ENCODE measurements at regions not wholly inside any gene's neighbourhood (a gene's known extent, or its start where the extent isn't known, plus 50 kb on each side); places are given as distances from the start of the nearest gene placed in this dataset.

DNA sequence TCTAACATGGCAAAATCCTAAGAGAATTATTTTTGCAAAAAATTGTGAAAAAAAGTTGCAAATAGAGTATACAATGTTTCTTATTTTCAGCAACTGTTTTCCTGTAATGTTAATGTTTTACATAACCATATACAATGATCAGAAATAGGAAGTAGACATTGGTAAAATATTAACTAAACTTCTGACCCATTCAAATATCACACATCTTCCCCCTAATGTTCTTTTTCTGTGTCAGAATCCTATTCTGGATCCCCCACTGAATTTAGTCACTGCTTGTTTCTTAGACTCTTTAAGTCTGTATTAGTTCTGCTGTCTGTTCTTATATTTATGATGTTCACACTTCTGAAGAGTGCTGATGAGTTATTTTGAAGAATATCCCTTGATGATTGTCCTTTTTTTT, 62.0 kb downstream of the HFE start:
- intact Hi-C loops (cut with DNase I) = no loop called here

DNA sequence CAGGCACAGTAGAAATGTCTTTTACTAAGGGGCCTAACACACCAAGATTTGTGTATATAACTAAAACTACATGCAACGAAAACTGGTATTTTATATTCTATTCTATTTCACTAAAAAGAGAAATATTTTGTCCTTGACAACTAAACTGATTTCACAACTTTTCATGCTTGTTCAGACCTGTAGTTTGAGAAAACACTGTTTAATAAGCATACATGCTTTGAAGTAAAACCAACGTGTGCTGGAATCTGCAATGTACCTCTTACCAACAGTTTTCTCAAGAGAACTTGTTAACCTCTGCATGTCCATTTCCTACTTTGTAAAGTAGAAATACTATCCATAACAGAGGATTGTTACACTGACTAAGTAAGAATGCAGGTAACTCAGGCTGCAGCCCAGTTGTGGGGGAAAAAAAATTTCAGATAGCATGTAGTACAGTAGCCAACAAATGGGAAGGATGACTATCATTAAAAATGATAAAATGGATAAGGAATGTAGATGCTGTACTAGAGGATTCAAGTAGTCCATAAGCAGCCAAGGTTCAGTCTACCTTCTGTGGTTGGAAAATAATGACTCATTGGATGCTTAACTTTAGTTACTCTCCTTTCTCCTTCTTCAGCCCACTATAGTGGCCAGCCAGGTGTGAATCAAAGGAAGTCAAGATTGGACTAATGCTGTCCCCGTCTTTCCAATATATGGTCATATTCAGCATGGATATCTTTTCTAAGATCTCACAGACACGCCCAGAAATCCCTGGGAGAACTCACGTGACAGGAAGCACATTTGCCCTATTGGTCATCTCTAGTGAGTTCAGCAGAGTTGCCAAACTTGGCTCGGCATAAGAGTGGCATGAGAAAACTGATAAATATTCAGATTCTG, 65.2 kb downstream of the HFE start:
- Histone ChIP-seq H3K4me1 (ENCODE audit: control insufficient read depth in 2 of 3, insufficient read depth in 2 of 3, low read depth in 1 of 3, low read length in 3 of 3) (peaks cover 0 to 8% (median 2%) of the 10 kb centered on the region in 3 donors), H3K4me3 (ENCODE audit: low read length in 3 of 3) (no peak overlapping the region), H3K27ac (ENCODE audit: low read depth in 2 of 2, low read length in 2 of 2) (no peak overlapping the region), H3K9ac (ENCODE audit: low read length in 3 of 3) (no peak overlapping the region), H3K36me3 (ENCODE audit: control insufficient read depth in 2 of 3, insufficient read depth in 3 of 3, low read length in 3 of 3) (no peaks in the 10 kb centered on the region), H3K9me3 (ENCODE audit: control insufficient read depth in 2 of 3, insufficient read depth in 1 of 3, low read length in 3 of 3) (no peaks in the 10 kb centered on the region), H3K27me3 (ENCODE audit: control insufficient read depth, insufficient read depth, low read length) (no peaks in the 10 kb centered on the region)
- DNase-seq (no peak), FAIRE-seq (no peak)
- TF ChIP-seq, protein P1, sequence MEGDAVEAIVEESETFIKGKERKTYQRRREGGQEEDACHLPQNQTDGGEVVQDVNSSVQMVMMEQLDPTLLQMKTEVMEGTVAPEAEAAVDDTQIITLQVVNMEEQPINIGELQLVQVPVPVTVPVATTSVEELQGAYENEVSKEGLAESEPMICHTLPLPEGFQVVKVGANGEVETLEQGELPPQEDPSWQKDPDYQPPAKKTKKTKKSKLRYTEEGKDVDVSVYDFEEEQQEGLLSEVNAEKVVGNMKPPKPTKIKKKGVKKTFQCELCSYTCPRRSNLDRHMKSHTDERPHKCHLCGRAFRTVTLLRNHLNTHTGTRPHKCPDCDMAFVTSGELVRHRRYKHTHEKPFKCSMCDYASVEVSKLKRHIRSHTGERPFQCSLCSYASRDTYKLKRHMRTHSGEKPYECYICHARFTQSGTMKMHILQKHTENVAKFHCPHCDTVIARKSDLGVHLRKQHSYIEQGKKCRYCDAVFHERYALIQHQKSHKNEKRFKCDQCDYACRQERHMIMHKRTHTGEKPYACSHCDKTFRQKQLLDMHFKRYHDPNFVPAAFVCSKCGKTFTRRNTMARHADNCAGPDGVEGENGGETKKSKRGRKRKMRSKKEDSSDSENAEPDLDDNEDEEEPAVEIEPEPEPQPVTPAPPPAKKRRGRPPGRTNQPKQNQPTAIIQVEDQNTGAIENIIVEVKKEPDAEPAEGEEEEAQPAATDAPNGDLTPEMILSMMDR (IDR thresholded peaks at IDR 0.05; ENCODE audit: borderline replicate concordance, extremely low read depth, insufficient read depth) = no peak
- intact Hi-C loops (cut with DNase I) = no loop called here

More for the DNA sequence above, 62.0 kb downstream of the HFE start:
- TF ChIP-seq, protein P1 (IDR thresholded peaks at IDR 0.05; ENCODE audit: borderline replicate concordance, extremely low read depth, insufficient read depth) = no peak
- no peak for DNase-seq
- Histone ChIP-seq H3K36me3 (ENCODE audit: control insufficient read depth in 2 of 3, insufficient read depth in 3 of 3, low read length in 3 of 3) (no peaks in the 10 kb centered on the region), H3K4me1 (ENCODE audit: control insufficient read depth in 2 of 3, insufficient read depth in 2 of 3, low read depth in 1 of 3, low read length in 3 of 3) (no peaks in the 10 kb centered on the region), H3K27me3 (ENCODE audit: control insufficient read depth, insufficient read depth, low read length) (no peaks in the 10 kb centered on the region), H3K9ac (ENCODE audit: low read length in 3 of 3) (no peak overlapping the region), H3K4me3 (ENCODE audit: low read length in 3 of 3) (no peak overlapping the region), H3K27ac (ENCODE audit: low read depth in 2 of 2, low read length in 2 of 2) (no peak overlapping the region), H3K9me3 (ENCODE audit: control insufficient read depth in 2 of 3, insufficient read depth in 1 of 3, low read length in 3 of 3) (no peaks in the 10 kb centered on the region)
- FAIRE-seq = no peak

DNA sequence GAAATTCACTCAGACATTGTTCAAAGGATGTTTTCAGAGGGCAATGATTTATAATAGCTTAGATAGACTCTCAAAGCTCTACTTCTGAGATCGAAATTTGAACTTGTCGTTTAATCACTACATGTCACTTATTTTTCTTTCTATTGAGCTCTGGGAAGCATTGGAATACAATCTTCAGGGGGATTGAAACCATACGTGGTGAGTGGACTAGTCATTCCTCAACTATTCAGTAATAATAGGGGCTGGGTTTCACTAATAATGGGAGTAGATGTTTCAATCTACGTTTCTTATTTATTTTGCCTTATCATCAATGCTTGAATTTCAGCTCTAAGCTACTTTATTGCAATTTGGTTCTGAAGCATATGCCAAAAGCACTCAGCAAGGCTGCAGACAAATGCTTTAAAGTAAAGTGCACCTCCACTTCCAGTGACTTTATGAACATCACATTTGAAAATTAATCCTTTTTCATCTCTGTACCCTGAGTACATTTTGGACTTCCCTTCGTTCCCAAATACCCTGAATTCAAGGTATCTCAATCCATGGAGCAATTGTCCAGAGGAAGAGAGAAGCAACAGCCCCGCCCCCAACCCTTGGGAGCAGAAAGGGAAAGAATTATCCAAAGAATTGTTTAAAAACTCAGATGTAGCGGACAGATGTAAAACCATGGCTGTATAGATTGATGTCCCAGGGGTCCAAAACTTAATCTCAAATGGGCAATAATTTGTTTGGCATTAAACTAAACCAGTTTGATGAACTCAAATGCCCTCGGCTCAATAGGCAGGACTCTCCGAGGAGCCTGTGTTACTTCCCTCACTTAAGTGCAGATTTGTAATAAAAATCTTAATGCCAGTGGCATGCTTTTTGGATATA, 68.1 kb downstream of the HFE start:
- H3K9ac ChIP-seq (ENCODE audit: low read length in 3 of 3) = peak overlapping the region in 2 of 3 donors; percentile 57 to 79
- TF ChIP-seq, protein P1 (IDR thresholded peaks at IDR 0.05; ENCODE audit: borderline replicate concordance, extremely low read depth, insufficient read depth) = no peak
- intact Hi-C loops (cut with DNase I) = no loop called here
- H3K36me3 ChIP-seq (ENCODE audit: control insufficient read depth in 2 of 3, insufficient read depth in 3 of 3, low read length in 3 of 3) = no peaks in the 10 kb centered on the region
- peaks cover 0 to 10% (median 8%) of the 10 kb centered on the region in 3 donors for H3K4me1 ChIP-seq (ENCODE audit: control insufficient read depth in 2 of 3, insufficient read depth in 2 of 3, low read depth in 1 of 3, low read length in 3 of 3)
- peak overlapping the region; percentile 70 to 75 for H3K27ac ChIP-seq (ENCODE audit: low read depth in 2 of 2, low read length in 2 of 2)
- no peak for FAIRE-seq
- H3K9me3 ChIP-seq (ENCODE audit: control insufficient read depth in 2 of 3, insufficient read depth in 1 of 3, low read length in 3 of 3) = no peaks in the 10 kb centered on the region
- peak in 4 of 5 donors; percentile 46 to 87 (median 74) for DNase-seq
- no peaks in the 10 kb centered on the region for H3K27me3 ChIP-seq (ENCODE audit: control insufficient read depth, insufficient read depth, low read length)
- H3K4me3 ChIP-seq (ENCODE audit: low read length in 3 of 3) = peak overlapping the region; percentile 64 to 88 (median 78)

Measured in kidney (tissue), 13 donors.